Activated CD4-positive, alpha-beta T cell treated with anti-CD3 and anti-CD28 coated beads, Interleukin-2, amount 10 ng/mL, durations not matched to agents 7 days and 5 days (primary cell): ENCODE measurements at regions not wholly inside any gene's neighbourhood (a gene's known extent, or its start where the extent isn't known, plus 50 kb on each side); places are given as distances from the start of the nearest gene placed in this dataset.

Experiments used
- CTCF ChIA-PET: fragments of 350-600 bp; sonication (Branson Sonifier 250); formaldehyde crosslinking; loops from one replicate; lab custom pipeline; 2021; ENCODE audit warnings: antibody characterized with exemption; lab: Charles Lee
- POLR2A ChIA-PET: fragments of 350-600 bp; sonication (Branson Sonifier 250); formaldehyde crosslinking; loops from one replicate; lab custom pipeline; 2021; ENCODE audit warnings: antibody characterized with exemption; lab: Charles Lee
- DNase-seq: peaks from one replicate; pipeline ENCODE4 v3.0.0-alpha.2; 2020
- H3K27ac Mint-ChIP-seq: one replicate; pipeline ENCODE4 v1.8.0; 2021; ENCODE audit warnings: mild to moderate bottlenecking, moderate library complexity, mixed read lengths
- H3K27me3 Mint-ChIP-seq: one replicate; pipeline ENCODE4 v1.8.0; 2021; ENCODE audit warnings: mixed read lengths
- H3K36me3 Mint-ChIP-seq: one replicate; pipeline ENCODE4 v1.8.0; 2021; ENCODE audit warnings: low read depth, mixed read lengths
- H3K4me1 Mint-ChIP-seq: one replicate; pipeline ENCODE4 v1.8.0; 2021; ENCODE audit warnings: mixed read lengths
- H3K4me3 Mint-ChIP-seq: one replicate; pipeline ENCODE4 v1.8.0; 2021; ENCODE audit warnings: mild to moderate bottlenecking, moderate library complexity, mixed read lengths
- H3K9me3 Mint-ChIP-seq: one replicate; pipeline ENCODE4 v1.8.0; 2021; ENCODE audit warnings: mixed read lengths

- CTCF ChIA-PET: no interaction called here
- POLR2A ChIA-PET: no interaction called here
- H3K4me3 Mint-ChIP-seq: no peak overlapping the region
- no peak for DNase-seq
- no peaks in the 10 kb centered on the region for H3K4me1 Mint-ChIP-seq
- H3K27ac Mint-ChIP-seq: no peak overlapping the region
- H3K27me3 Mint-ChIP-seq: no peaks in the 10 kb centered on the region
- H3K36me3 Mint-ChIP-seq: no peaks in the 10 kb centered on the region
- peaks cover 2% of the 10 kb centered on the region for H3K9me3 Mint-ChIP-seq
Measured at GRCh38 chr20:48311956-48312355, 515.8 kb downstream of the PREX1 start.

GRCh38 chr20:48310305-48310704, 517.5 kb downstream of the PREX1 start:
- Mint-ChIP-seq H3K27me3 (no peaks in the 10 kb centered on the region), H3K36me3 (no peaks in the 10 kb centered on the region), H3K27ac (no peak overlapping the region), H3K4me1 (no peaks in the 10 kb centered on the region), H3K9me3 (peaks cover 2% of the 10 kb centered on the region), H3K4me3 (no peak overlapping the region)
- ChIA-PET POLR2A (no interaction called here), CTCF (no interaction called here)
- no peak for DNase-seq

- no peak overlapping the region for H3K4me3 Mint-ChIP-seq
- no peaks in the 10 kb centered on the region for H3K9me3 Mint-ChIP-seq
- ChIA-PET CTCF (interaction anchor here (1.1 kb wide), 1 partner anchor 10 kb away, joined by 3 read pairs; no protein-coding TSS in a partner anchor), POLR2A (no interaction called here)
- no peaks in the 10 kb centered on the region for H3K27me3 Mint-ChIP-seq
- no peaks in the 10 kb centered on the region for H3K36me3 Mint-ChIP-seq
- DNase-seq: no peak
- no peak overlapping the region for H3K27ac Mint-ChIP-seq
- no peaks in the 10 kb centered on the region for H3K4me1 Mint-ChIP-seq
Measured at GRCh38 chr20:48309293-48309692, 518.5 kb downstream of the PREX1 start.

GRCh38 chr20:48308882-48309281, 518.9 kb downstream of the PREX1 start:
- H3K36me3 Mint-ChIP-seq: no peaks in the 10 kb centered on the region
- POLR2A ChIA-PET: no interaction called here
- CTCF ChIA-PET: interaction anchor here (1.1 kb wide), 1 partner anchor 10 kb away, joined by 3 read pairs; no protein-coding TSS in a partner anchor
- no peak for DNase-seq
- no peak overlapping the region for H3K27ac Mint-ChIP-seq
- H3K4me1 Mint-ChIP-seq: no peaks in the 10 kb centered on the region
- no peaks in the 10 kb centered on the region for H3K27me3 Mint-ChIP-seq
- H3K9me3 Mint-ChIP-seq: no peaks in the 10 kb centered on the region
- H3K4me3 Mint-ChIP-seq: no peak overlapping the region

GRCh38 chr20:48308232-48308781, 519.5 kb downstream of the PREX1 start:
- H3K27me3 Mint-ChIP-seq: no peaks in the 10 kb centered on the region
- ChIA-PET POLR2A (no interaction called here), CTCF (interaction anchor here (1.1 kb wide), 1 partner anchor 9 kb away, joined by 3 read pairs; no protein-coding TSS in a partner anchor)
- H3K27ac Mint-ChIP-seq: no peak overlapping the region
- no peaks in the 10 kb centered on the region for H3K4me1 Mint-ChIP-seq
- no peaks in the 10 kb centered on the region for H3K36me3 Mint-ChIP-seq
- H3K9me3 Mint-ChIP-seq: no peaks in the 10 kb centered on the region
- H3K4me3 Mint-ChIP-seq: no peak overlapping the region
- no peak for DNase-seq

GRCh38 chr20:48307277-48307676, 520.5 kb downstream of the PREX1 start:
- CTCF ChIA-PET: no interaction called here

GRCh38 chr20:48302844-48303542, 517.7 kb upstream of the SULF2 start:
- H3K27me3 Mint-ChIP-seq: peaks cover 5% of the 10 kb centered on the region
- H3K4me1 Mint-ChIP-seq: no peaks in the 10 kb centered on the region
- no peak for DNase-seq
- no peak overlapping the region for H3K4me3 Mint-ChIP-seq
- ChIA-PET CTCF (interaction anchor here (0.6 to 1.1 kb wide), 2 partner anchors 11 to 774 kb away, joined by 3 to 4 read pairs; no protein-coding TSS in a partner anchor), POLR2A (no interaction called here)
- H3K27ac Mint-ChIP-seq: no peak overlapping the region
- no peaks in the 10 kb centered on the region for H3K36me3 Mint-ChIP-seq
- H3K9me3 Mint-ChIP-seq: no peaks in the 10 kb centered on the region

More at GRCh38 chr20:48307277-48307676, 520.5 kb downstream of the PREX1 start:
- H3K9me3 Mint-ChIP-seq: no peaks in the 10 kb centered on the region
- H3K36me3 Mint-ChIP-seq: no peaks in the 10 kb centered on the region
- H3K27me3 Mint-ChIP-seq: peaks cover 3% of the 10 kb centered on the region
- H3K4me3 Mint-ChIP-seq: no peak overlapping the region
- no peak overlapping the region for H3K27ac Mint-ChIP-seq
- H3K4me1 Mint-ChIP-seq: no peaks in the 10 kb centered on the region
- POLR2A ChIA-PET: no interaction called here
- DNase-seq: no peak

GRCh38 chr20:48302149-48302548, 516.9 kb upstream of the SULF2 start:
- Mint-ChIP-seq H3K9me3 (no peaks in the 10 kb centered on the region), H3K36me3 (no peaks in the 10 kb centered on the region), H3K27ac (no peak overlapping the region), H3K4me1 (no peaks in the 10 kb centered on the region), H3K27me3 (peaks cover 5% of the 10 kb centered on the region), H3K4me3 (no peak overlapping the region)
- POLR2A ChIA-PET: no interaction called here
- CTCF ChIA-PET: interaction anchor here (0.8 to 1.1 kb wide), 2 partner anchors 10 to 248 kb away, joined by 3 read pairs; no protein-coding TSS in a partner anchor
- no peak for DNase-seq

GRCh38 chr20:48301189-48301588, 515.9 kb upstream of the SULF2 start:
- H3K4me3 Mint-ChIP-seq: no peak overlapping the region
- H3K9me3 Mint-ChIP-seq: no peaks in the 10 kb centered on the region
- CTCF ChIA-PET: interaction anchor here (0.8 kb wide), 1 partner anchor 249 kb away, joined by 3 read pairs; no protein-coding TSS in a partner anchor
- no peaks in the 10 kb centered on the region for H3K4me1 Mint-ChIP-seq
- H3K36me3 Mint-ChIP-seq: no peaks in the 10 kb centered on the region
- POLR2A ChIA-PET: no interaction called here
- H3K27me3 Mint-ChIP-seq: peaks cover 5% of the 10 kb centered on the region
- H3K27ac Mint-ChIP-seq: no peak overlapping the region
- no peak for DNase-seq

- Mint-ChIP-seq H3K4me3 (no peak overlapping the region), H3K27me3 (peaks cover 5% of the 10 kb centered on the region), H3K4me1 (no peaks in the 10 kb centered on the region), H3K9me3 (no peaks in the 10 kb centered on the region), H3K36me3 (no peaks in the 10 kb centered on the region), H3K27ac (no peak overlapping the region)
- CTCF ChIA-PET: no interaction called here
- POLR2A ChIA-PET: no interaction called here
- DNase-seq: no peak
Measured at GRCh38 chr20:48300529-48300928, 515.2 kb upstream of the SULF2 start.

GRCh38 chr20:48298851-48299484, 513.7 kb upstream of the SULF2 start:
- ChIA-PET POLR2A (no interaction called here), CTCF (interaction anchor here (1.0 kb wide), 1 partner anchor 10 kb away, joined by 3 read pairs; no protein-coding TSS in a partner anchor)
- no peaks in the 10 kb centered on the region for H3K36me3 Mint-ChIP-seq
- DNase-seq: no peak
- H3K27ac Mint-ChIP-seq: no peak overlapping the region
- peaks cover 5% of the 10 kb centered on the region for H3K27me3 Mint-ChIP-seq
- no peak overlapping the region for H3K4me3 Mint-ChIP-seq
- no peaks in the 10 kb centered on the region for H3K4me1 Mint-ChIP-seq
- H3K9me3 Mint-ChIP-seq: no peaks in the 10 kb centered on the region

- Mint-ChIP-seq H3K27ac (no peak overlapping the region), H3K9me3 (no peaks in the 10 kb centered on the region), H3K4me3 (no peak overlapping the region), H3K36me3 (no peaks in the 10 kb centered on the region), H3K4me1 (no peaks in the 10 kb centered on the region), H3K27me3 (peaks cover 5% of the 10 kb centered on the region)
- ChIA-PET CTCF (interaction anchor here (1.0 kb wide), 1 partner anchor 11 kb away, joined by 3 read pairs; no protein-coding TSS in a partner anchor), POLR2A (no interaction called here)
- DNase-seq: no peak
Measured at GRCh38 chr20:48298433-48298832, 513.2 kb upstream of the SULF2 start.

GRCh38 chr20:48295966-48296421, 510.7 kb upstream of the SULF2 start:
- CTCF ChIA-PET: no interaction called here
- DNase-seq: no peak

More at GRCh38 chr20:48295966-48296421, 510.7 kb upstream of the SULF2 start:
- POLR2A ChIA-PET: interaction anchor here (0.7 kb wide), 1 partner anchor 686 kb away, joined by 3 read pairs; no protein-coding TSS in a partner anchor
- Mint-ChIP-seq H3K4me1 (no peaks in the 10 kb centered on the region), H3K4me3 (no peak overlapping the region), H3K36me3 (no peaks in the 10 kb centered on the region), H3K9me3 (no peaks in the 10 kb centered on the region), H3K27me3 (peaks cover 6% of the 10 kb centered on the region), H3K27ac (no peak overlapping the region)
